Activated naive CD4-positive, alpha-beta T cell treated with anti-CD3 and anti-CD28 coated beads for 36 hours (primary cell): ENCODE measurements at regions not wholly inside any gene's neighbourhood (a gene's known extent, or its start where the extent isn't known, plus 50 kb on each side); places are given as distances from the start of the nearest gene placed in this dataset.
"Not testable (repeated sequence)": the region's sequence is repeated elsewhere in the genome, so short reads cannot be mapped to it uniquely, and the experiment has no call there.

ENCODE experiments used
- CTCF ChIA-PET: fragments of 350-600 bp; sonication (Branson Sonifier 250); formaldehyde crosslinking; loops from one replicate; lab custom pipeline; 2021; ENCODE audit warnings: antibody characterized with exemption; lab: Charles Lee
- DNase-seq: peaks from one replicate; pipeline ENCODE4 v3.0.0-alpha.2; 2020
- H3K27ac Mint-ChIP-seq: one replicate; pipeline ENCODE4 v1.8.0; 2021; ENCODE audit warnings: mild to moderate bottlenecking, mixed read lengths
- H3K27me3 Mint-ChIP-seq: one replicate; pipeline ENCODE4 v1.8.0; 2021; ENCODE audit warnings: low read depth, mixed read lengths
- H3K36me3 Mint-ChIP-seq: one replicate; pipeline ENCODE4 v1.8.0; 2021; ENCODE audit warnings: low read depth, mixed read lengths
- H3K4me1 Mint-ChIP-seq: one replicate; pipeline ENCODE4 v1.8.0; 2021; ENCODE audit warnings: low read depth, mixed read lengths
- H3K4me3 Mint-ChIP-seq: one replicate; pipeline ENCODE4 v1.8.0; 2021; ENCODE audit warnings: mild to moderate bottlenecking, moderate library complexity, mixed read lengths
- H3K9me3 Mint-ChIP-seq: one replicate; pipeline ENCODE4 v1.8.0; 2021; ENCODE audit warnings: mixed read lengths
- intact Hi-C: fragments of 100-400 bp; cut with micrococcal nuclease; formaldehyde crosslinking; loops from one replicate; pipeline ENCODE4 v1.15.1; 2023

- peaks cover 21% of the 10 kb centered on the region for H3K27me3 Mint-ChIP-seq
- intact Hi-C loops, result no loop called here
- peaks cover 7% of the 10 kb centered on the region for H3K4me1 Mint-ChIP-seq
- H3K9me3 Mint-ChIP-seq, result no peaks in the 10 kb centered on the region
- CTCF ChIA-PET, result interaction anchor here (0.7 kb wide), 1 partner anchor 9 kb away, joined by 3 read pairs; no protein-coding TSS in a partner anchor
- H3K4me3 Mint-ChIP-seq, result no peak overlapping the region
- DNase-seq, result no peak
- no peak overlapping the region for H3K27ac Mint-ChIP-seq
- no peaks in the 10 kb centered on the region for H3K36me3 Mint-ChIP-seq
Observed at GRCh38 chr1:29685387-29685786, 449.1 kb downstream of the PTPRU start.

- Mint-ChIP-seq H3K4me1 (peaks cover 7% of the 10 kb centered on the region), H3K27me3 (peaks cover 10% of the 10 kb centered on the region), H3K27ac (no peak overlapping the region), H3K36me3 (no peaks in the 10 kb centered on the region), H3K9me3 (no peaks in the 10 kb centered on the region), H3K4me3 (no peak overlapping the region)
- CTCF ChIA-PET, result no interaction called here
- intact Hi-C loops, result no loop called here
- DNase-seq, result no peak
Observed at GRCh38 chr1:29684141-29684540, 447.8 kb downstream of the PTPRU start.

DNA sequence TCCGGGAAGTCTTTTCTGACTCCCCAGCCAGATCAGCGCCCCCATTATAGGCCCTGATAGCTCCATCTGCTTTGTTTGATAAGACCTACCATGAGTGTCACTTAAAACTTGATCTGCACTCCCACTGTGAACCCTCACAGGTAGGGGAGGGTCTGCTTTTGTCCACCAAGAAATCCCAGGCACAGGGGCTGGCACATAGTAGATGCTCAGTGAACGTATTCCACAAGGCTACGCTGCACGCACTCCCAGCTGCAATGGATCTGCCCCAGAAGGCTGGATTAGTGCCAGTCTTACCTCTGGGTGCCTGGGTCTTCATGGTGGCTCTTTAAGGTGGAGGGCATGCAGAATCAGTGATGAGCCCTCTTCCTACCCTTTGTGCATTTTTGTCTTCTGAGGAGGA lies 447.1 kb downstream of the PTPRU start:
- Mint-ChIP-seq H3K27me3 (peaks cover 10% of the 10 kb centered on the region), H3K27ac (no peak overlapping the region), H3K4me3 (no peak overlapping the region), H3K4me1 (peaks cover 5% of the 10 kb centered on the region), H3K9me3 (no peaks in the 10 kb centered on the region), H3K36me3 (no peaks in the 10 kb centered on the region)
- CTCF ChIA-PET, result no interaction called here
- intact Hi-C loops, result no loop called here
- DNase-seq, result no peak

DNA sequence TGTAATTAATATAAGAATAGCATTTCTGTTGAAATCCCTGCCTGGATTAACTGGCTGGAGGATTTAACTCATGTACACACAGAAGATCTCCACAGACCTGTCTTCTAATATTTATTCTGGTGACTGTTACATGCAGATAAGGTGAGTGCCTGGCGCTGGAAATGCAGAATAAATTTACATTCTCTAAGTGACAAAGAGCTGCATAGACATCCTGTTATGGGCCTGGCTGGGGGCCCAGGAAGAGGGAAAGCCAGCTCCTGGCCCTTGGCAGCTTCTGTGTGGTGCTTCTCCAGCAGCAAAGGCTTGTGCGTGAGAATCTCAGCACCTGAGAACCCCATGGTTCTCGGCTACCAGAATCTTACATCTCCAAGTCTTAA lies 446.6 kb downstream of the PTPRU start:
- Mint-ChIP-seq H3K27ac (no peak overlapping the region), H3K27me3 (peaks cover 4% of the 10 kb centered on the region), H3K4me1 (no peaks in the 10 kb centered on the region), H3K4me3 (no peak overlapping the region), H3K36me3 (no peaks in the 10 kb centered on the region), H3K9me3 (no peaks in the 10 kb centered on the region)
- intact Hi-C loops, result no loop called here
- no peak for DNase-seq
- CTCF ChIA-PET, result no interaction called here

GRCh38 chr1:29682171-29682918 lies 446.0 kb downstream of the PTPRU start:
- H3K4me3 Mint-ChIP-seq, result no peak overlapping the region
- DNase-seq, result no peak
- no peaks in the 10 kb centered on the region for H3K9me3 Mint-ChIP-seq
- no peaks in the 10 kb centered on the region for H3K36me3 Mint-ChIP-seq
- intact Hi-C loops, result no loop called here
- H3K27ac Mint-ChIP-seq, result no peak overlapping the region
- no peaks in the 10 kb centered on the region for H3K4me1 Mint-ChIP-seq
- CTCF ChIA-PET, result no interaction called here
- H3K27me3 Mint-ChIP-seq, result peaks cover under 1% of the 10 kb centered on the region

DNA sequence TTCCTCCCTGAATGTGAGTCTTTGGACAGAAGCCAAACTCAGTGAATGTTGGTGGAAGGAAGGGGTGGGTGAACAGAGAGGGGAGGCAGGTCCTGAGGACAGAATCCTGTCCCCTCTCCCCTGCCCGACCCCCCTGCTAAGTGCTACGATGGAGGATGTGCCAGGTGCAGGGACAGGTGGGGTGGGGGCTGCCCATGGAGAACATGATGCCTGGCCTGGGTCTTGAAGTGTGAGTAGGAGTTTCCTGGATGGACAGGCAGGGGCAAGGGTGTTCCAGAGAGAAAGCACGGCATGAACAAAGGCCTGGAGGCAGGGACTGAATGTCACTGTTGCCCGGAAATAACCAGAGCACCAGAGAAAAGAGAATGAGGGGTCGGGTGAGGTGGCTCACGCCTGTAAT lies 445.1 kb downstream of the PTPRU start:
- intact Hi-C loops, DNase-seq, H3K4me3 Mint-ChIP-seq, H3K27ac Mint-ChIP-seq, H3K4me1 Mint-ChIP-seq, CTCF ChIA-PET, H3K9me3 Mint-ChIP-seq, H3K36me3 Mint-ChIP-seq, H3K27me3 Mint-ChIP-seq: not testable (repeated sequence)

GRCh38 chr1:29679828-29680558 lies 443.7 kb downstream of the PTPRU start:
- DNase-seq, result no peak
- intact Hi-C loops, result no loop called here
- H3K9me3 Mint-ChIP-seq, result no peaks in the 10 kb centered on the region
- no peak overlapping the region for H3K27ac Mint-ChIP-seq
- no peaks in the 10 kb centered on the region for H3K27me3 Mint-ChIP-seq
- CTCF ChIA-PET, result no interaction called here
- H3K4me1 Mint-ChIP-seq, result no peaks in the 10 kb centered on the region
- no peaks in the 10 kb centered on the region for H3K36me3 Mint-ChIP-seq
- no peak overlapping the region for H3K4me3 Mint-ChIP-seq

DNA sequence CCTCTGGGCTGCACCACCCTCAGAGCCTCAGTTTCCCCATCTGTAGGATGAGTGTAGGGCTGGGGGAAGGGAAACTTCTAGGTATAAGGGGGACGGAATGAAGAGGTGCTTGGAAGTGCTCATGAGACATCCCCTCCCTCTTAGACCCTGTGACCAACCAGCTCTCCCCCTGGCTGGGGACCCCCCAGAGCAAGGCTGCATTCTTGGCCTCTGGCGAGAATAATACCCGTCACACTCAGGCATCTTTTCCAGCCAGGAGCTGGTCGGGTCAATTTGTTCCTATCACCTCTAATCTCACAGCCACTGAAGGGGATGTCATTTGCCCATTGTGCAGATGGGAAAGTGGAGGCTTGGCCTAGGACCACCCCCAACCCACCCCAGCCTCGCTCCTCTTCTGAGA lies 443.0 kb downstream of the PTPRU start:
- no peaks in the 10 kb centered on the region for H3K4me1 Mint-ChIP-seq
- no peak overlapping the region for H3K4me3 Mint-ChIP-seq
- CTCF ChIA-PET, result no interaction called here
- no peaks in the 10 kb centered on the region for H3K27me3 Mint-ChIP-seq
- H3K27ac Mint-ChIP-seq, result no peak overlapping the region
- no peaks in the 10 kb centered on the region for H3K36me3 Mint-ChIP-seq
- intact Hi-C loops, result no loop called here
- no peaks in the 10 kb centered on the region for H3K9me3 Mint-ChIP-seq
- no peak for DNase-seq

DNA sequence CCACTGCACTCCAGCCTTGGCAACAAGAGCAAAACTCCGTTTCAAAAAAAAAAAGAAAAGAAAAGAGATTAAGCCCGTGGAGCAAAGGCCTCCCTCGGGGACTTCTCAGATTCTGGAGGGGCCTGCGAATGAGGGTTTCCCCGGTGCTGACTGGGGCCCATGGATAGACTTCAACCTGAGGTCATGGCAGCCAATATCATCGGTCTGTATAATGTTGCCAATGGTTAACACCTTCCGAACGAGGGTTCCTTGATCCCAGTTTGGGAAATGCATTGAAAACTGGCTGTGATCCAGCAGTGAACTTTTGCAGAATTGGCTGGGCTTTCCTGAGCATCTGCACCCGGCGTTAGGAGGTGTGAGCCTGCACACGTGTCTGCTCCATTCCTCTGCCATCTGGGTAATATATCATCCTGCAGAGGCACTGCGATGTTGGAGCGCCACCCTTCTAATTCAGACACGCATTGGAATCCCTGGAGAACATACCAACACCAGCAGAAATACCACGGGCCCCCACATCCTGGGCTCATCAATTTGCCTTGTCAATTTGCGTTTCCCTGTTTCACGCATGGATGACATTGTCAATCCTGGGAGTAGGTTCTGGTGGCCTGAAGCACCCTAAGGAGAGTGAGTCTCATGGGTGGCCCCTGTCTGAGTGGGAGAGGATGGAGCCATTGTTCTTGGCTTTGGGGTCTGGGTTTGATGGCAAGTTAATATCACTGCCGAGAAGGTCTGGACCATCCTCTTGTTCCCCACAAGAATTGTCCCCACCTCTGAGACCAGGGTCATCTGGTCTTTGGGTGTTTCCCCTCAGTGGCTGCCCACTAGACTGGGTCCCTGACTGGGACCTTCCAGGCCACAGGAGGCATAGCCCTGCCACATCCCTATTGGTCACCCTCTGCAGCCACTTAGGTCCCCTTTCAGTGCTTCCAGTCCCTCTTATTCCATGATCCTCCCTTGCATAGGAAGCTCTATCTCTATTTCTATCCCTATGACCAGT lies 441.0 kb downstream of the PTPRU start:
- Mint-ChIP-seq H3K27ac (no peak overlapping the region), H3K9me3 (no peaks in the 10 kb centered on the region), H3K27me3 (peaks cover 3% of the 10 kb centered on the region), H3K36me3 (no peaks in the 10 kb centered on the region), H3K4me3 (no peak overlapping the region), H3K4me1 (no peaks in the 10 kb centered on the region)
- intact Hi-C loops, result no loop called here
- CTCF ChIA-PET, result no interaction called here
- DNase-seq, result no peak

DNA sequence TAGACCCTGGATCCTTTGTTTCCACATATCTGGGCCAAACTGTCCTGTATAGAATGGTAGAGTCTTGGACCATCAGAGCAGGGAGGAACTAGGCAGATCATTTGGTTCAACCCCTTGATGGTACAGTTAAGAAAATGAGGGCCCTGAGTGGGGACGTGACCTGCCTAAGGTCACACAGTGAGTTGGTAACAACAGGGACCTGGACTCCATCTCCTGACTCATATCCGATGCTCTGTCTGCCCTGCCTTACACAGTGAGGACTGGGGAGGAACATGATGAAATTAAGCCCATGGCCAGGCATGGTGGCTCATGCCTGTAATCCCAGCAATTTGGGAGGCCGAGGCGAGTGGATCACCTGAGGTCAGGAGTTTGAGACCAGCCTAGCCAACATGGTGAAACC lies 440.2 kb downstream of the PTPRU start:
- CTCF ChIA-PET, result no interaction called here
- H3K9me3 Mint-ChIP-seq, result no peaks in the 10 kb centered on the region
- H3K4me3 Mint-ChIP-seq, result no peak overlapping the region
- H3K27ac Mint-ChIP-seq, result no peak overlapping the region
- intact Hi-C loops, result no loop called here
- peaks cover 3% of the 10 kb centered on the region for H3K27me3 Mint-ChIP-seq
- no peaks in the 10 kb centered on the region for H3K4me1 Mint-ChIP-seq
- no peaks in the 10 kb centered on the region for H3K36me3 Mint-ChIP-seq
- no peak for DNase-seq

DNA sequence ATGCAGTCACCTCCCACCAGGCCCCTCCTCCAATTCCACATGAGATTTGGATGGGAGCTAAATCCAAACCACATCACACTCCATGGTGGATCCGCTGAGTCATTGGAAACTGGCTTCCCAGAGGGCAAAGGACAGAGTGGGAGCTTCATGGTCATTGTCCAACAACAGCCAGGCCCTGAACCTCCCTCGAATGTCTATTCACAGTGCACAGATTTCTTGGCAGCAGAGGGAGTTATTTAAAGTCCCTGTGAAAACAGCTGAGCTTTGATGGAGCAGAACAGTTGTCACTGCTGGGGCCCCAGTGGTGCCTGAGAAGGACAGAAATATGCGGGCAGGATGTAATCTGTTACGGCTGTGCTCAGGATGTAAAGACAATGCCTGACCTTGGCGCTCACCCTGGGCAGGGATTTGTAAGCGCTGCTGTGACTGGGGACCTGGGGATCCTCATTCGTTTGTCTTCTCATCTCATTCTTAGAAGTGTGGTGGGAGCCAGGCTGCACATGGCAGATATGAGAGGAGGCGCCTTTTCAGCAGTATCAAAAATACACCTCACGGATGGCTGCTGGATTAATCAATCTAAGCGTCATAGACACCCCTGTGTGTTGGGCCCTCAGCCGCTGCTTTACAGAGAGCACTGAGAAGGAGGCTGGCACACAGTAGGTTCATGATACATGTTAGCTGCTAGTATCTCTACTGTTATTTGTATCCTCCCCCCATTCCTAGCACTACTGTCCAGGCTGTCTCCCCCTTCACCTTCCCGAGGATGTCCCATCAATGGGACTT lies 439.4 kb downstream of the PTPRU start:
- no peak for DNase-seq
- no peak overlapping the region for H3K27ac Mint-ChIP-seq
- H3K9me3 Mint-ChIP-seq, result no peaks in the 10 kb centered on the region
- CTCF ChIA-PET, result no interaction called here
- intact Hi-C loops, result no loop called here
- H3K4me1 Mint-ChIP-seq, result no peaks in the 10 kb centered on the region
- no peak overlapping the region for H3K4me3 Mint-ChIP-seq
- H3K27me3 Mint-ChIP-seq, result peaks cover 3% of the 10 kb centered on the region
- H3K36me3 Mint-ChIP-seq, result no peaks in the 10 kb centered on the region
